ENCODE measurements at regions not wholly inside any gene's neighbourhood (a gene's known extent, or its start where the extent isn't known, plus 50 kb on each side); places are given as distances from the start of the nearest gene placed in this dataset.

- TF ChIP-seq POLR2A (conservative IDR thresholded peaks at IDR 0.05) = no peak
- no peak for TF ChIP-seq STAT5A (IDR thresholded peaks at IDR 0.05; ENCODE audit: borderline replicate concordance, low read length)
- no peak for TF ChIP-seq CTCF (IDR thresholded peaks at IDR 0.05 in 2 of 3, conservative IDR thresholded peaks at IDR 0.05 in 1 of 3; ENCODE audit: insufficient read depth in 2 of 3, low read depth in 1 of 3, low read length in 3 of 3)
- no peak for TF ChIP-seq TAF1 (IDR thresholded peaks at IDR 0.05; ENCODE audit: control insufficient read depth, extremely low read depth, insufficient read depth, low read length, severe bottlenecking)
- no peak for TF ChIP-seq GATA2 (CRISPR knock-in tag; IDR thresholded peaks at IDR 0.05)
- no peak for TF ChIP-seq XRCC4 (IDR thresholded peaks at IDR 0.05; ENCODE audit: extremely low read depth, insufficient read depth, insufficient read length)
- no peak for TF ChIP-seq SIN3A (IDR thresholded peaks at IDR 0.05; ENCODE audit: borderline replicate concordance in 2 of 2, control insufficient read depth in 1 of 2, low read depth in 2 of 2, low read length in 2 of 2)
- TF ChIP-seq SP1 (CRISPR knock-in tag; IDR thresholded peaks at IDR 0.05) = no peak
- no peak for TF ChIP-seq ATF1 (CRISPR knock-in tag; IDR thresholded peaks at IDR 0.05)
- no peak for TF ChIP-seq ATF1 (tag; IDR thresholded peaks at IDR 0.05)
- no peak for TF ChIP-seq ZBED1 (IDR thresholded peaks at IDR 0.05)
- TF ChIP-seq MAFK (IDR thresholded peaks at IDR 0.05; ENCODE audit: low read length) = no peak
- no peak for TF ChIP-seq E2F8 (IDR thresholded peaks at IDR 0.05; ENCODE audit: low read depth, partially characterized antibody)
- TF ChIP-seq NR3C1 (CRISPR knock-in tag; IDR thresholded peaks at IDR 0.05) = no peak
- no peak for TF ChIP-seq TFE3 (CRISPR knock-in tag; IDR thresholded peaks at IDR 0.05)
Observed at GRCh38 chr9:18350995-18351595, 122.9 kb upstream of the ADAMTSL1 start.

All from K562 (cell line).